NB4 (cell line): ENCODE measurements at regions not wholly inside any gene's neighbourhood (a gene's known extent, or its start where the extent isn't known, plus 50 kb on each side); places are given as distances from the start of the nearest gene placed in this dataset.

Experiments
- CTCF ChIP-seq: IDR thresholded peaks from one replicate; pipeline ENCODE4 v1.5.1; 2012; ENCODE audit warnings: low read depth, low read length
- MYC ChIP-seq: IDR thresholded peaks from 2 replicates; pipeline ENCODE4 v1.6.1; 2011; ENCODE audit warnings: low read depth, low read length
- POLR2A ChIP-seq: IDR thresholded peaks from 2 replicates; pipeline ENCODE4 v1.6.1; 2011; ENCODE audit warnings: mild to moderate bottlenecking; ENCODE audit not compliant: insufficient read length; ENCODE audit errors: extremely low read depth

- no peak for TF ChIP-seq POLR2A
- no peak for TF ChIP-seq CTCF
- TF ChIP-seq MYC, result no peak
These were observed 401.4 kb downstream of the MAFB start for GRCh38 chr20:40287683-40288082.
